ENCODE measurements at regions not wholly inside any gene's neighbourhood (a gene's known extent, or its start where the extent isn't known, plus 50 kb on each side); places are given as distances from the start of the nearest gene placed in this dataset.

GRCh38 chr11:116312570-116313391, 460.0 kb downstream of the BUD13 start:
- TF ChIP-seq CTCF (conservative IDR thresholded peaks at IDR 0.05; ENCODE audit: low read depth in 2 of 2) (no peak), CREB1 (CRISPR knock-in tag; IDR thresholded peaks at IDR 0.05; ENCODE audit: low read depth) (no peak), REST (IDR thresholded peaks at IDR 0.05; ENCODE audit: unreplicated experiment) (no peak), EZH2phosphoT487 (IDR thresholded peaks at IDR 0.05; ENCODE audit: unreplicated experiment) (no peak), JUNB (IDR thresholded peaks at IDR 0.05; ENCODE audit: unreplicated experiment) (no peak), POLR2AphosphoS5 (IDR thresholded peaks at IDR 0.05; ENCODE audit: low read depth) (no peak), ETS1 (IDR thresholded peaks at IDR 0.05) (no peak), EZH2 (IDR thresholded peaks at IDR 0.05; ENCODE audit: low read depth, unreplicated experiment) (no peak), NANOG (IDR thresholded peaks at IDR 0.05; ENCODE audit: borderline replicate concordance) (no peak), STAT1 (IDR thresholded peaks at IDR 0.05; ENCODE audit: unreplicated experiment) (no peak), ZNF114 (CRISPR knock-in tag; IDR thresholded peaks at IDR 0.05) (no peak)
